ENCODE measurements at regions not wholly inside any gene's neighbourhood (a gene's known extent, or its start where the extent isn't known, plus 50 kb on each side); places are given as distances from the start of the nearest gene placed in this dataset.
"Not testable (repeated sequence)": the region's sequence is repeated elsewhere in the genome, so short reads cannot be mapped to it uniquely, and the experiment has no call there.

- DNase-seq: no peak
Observed at GRCh38 chr2:35931115-35931514, 424.5 kb upstream of the CRIM1 start.

GRCh38 chr2:35929551-35929950 is 426.0 kb upstream of the CRIM1 start:
- DNase-seq: no peak

- DNase-seq: no peak
Observed at GRCh38 chr2:35920061-35920460, 435.5 kb upstream of the CRIM1 start.

GRCh38 chr2:35915261-35915660 is 440.3 kb upstream of the CRIM1 start:
- DNase-seq: no peak

- no peak for DNase-seq
Observed at GRCh38 chr2:35891936-35892335, 463.6 kb upstream of the CRIM1 start.

- DNase-seq: no peak
Observed at GRCh38 chr2:35891528-35891927, 464.1 kb upstream of the CRIM1 start.

GRCh38 chr2:35887146-35887545 is 468.4 kb upstream of the CRIM1 start:
- no peak for DNase-seq

- no peak for DNase-seq
Observed at GRCh38 chr2:35873921-35874320, 481.7 kb upstream of the CRIM1 start.

GRCh38 chr2:35871672-35872071 is 483.9 kb upstream of the CRIM1 start:
- DNase-seq: no peak

- no peak for DNase-seq
Observed at GRCh38 chr2:35870713-35871112, 484.9 kb upstream of the CRIM1 start.

- DNase-seq: no peak
Observed at GRCh38 chr2:35864141-35864540, 491.4 kb upstream of the CRIM1 start.

GRCh38 chr2:35858216-35858615 is 497.4 kb upstream of the CRIM1 start:
- no peak for DNase-seq

GRCh38 chr2:35857498-35857897 is 498.1 kb upstream of the CRIM1 start:
- no peak for DNase-seq

GRCh38 chr2:35831385-35831784 is 524.2 kb upstream of the CRIM1 start:
- no peak for DNase-seq

- no peak for DNase-seq
Observed at GRCh38 chr2:35830833-35831232, 524.7 kb upstream of the CRIM1 start.

GRCh38 chr2:35827086-35827485 is 528.5 kb upstream of the CRIM1 start:
- DNase-seq: no peak

GRCh38 chr2:35822716-35823115 is 532.9 kb upstream of the CRIM1 start:
- DNase-seq: no peak

- no peak for DNase-seq
Observed at GRCh38 chr2:35821675-35822074, 533.9 kb upstream of the CRIM1 start.

- no peak for DNase-seq
Observed at GRCh38 chr2:35820391-35820790, 535.2 kb upstream of the CRIM1 start.

- no peak for DNase-seq
Observed at GRCh38 chr2:35819033-35819432, 536.5 kb upstream of the CRIM1 start.

GRCh38 chr2:35818359-35818758 is 537.2 kb upstream of the CRIM1 start:
- not testable (repeated sequence) for DNase-seq

- not testable (repeated sequence) for DNase-seq
Observed at GRCh38 chr2:35814597-35814996, 541.0 kb upstream of the CRIM1 start.

GRCh38 chr2:35803126-35803525 is 552.5 kb upstream of the CRIM1 start:
- no peak for DNase-seq

GRCh38 chr2:35794796-35795450 is 560.7 kb upstream of the CRIM1 start:
- no peak for DNase-seq

GRCh38 chr2:35790292-35790691 is 565.3 kb upstream of the CRIM1 start:
- no peak for DNase-seq

GRCh38 chr2:35788543-35788942 is 567.0 kb upstream of the CRIM1 start:
- DNase-seq: no peak
